H9 (cell line): ENCODE measurements at regions not wholly inside any gene's neighbourhood (a gene's known extent, or its start where the extent isn't known, plus 50 kb on each side); places are given as distances from the start of the nearest gene placed in this dataset.

Experiments used
- DNase-seq: peaks from one replicate; pipeline ENCODE4 v3.0.0-alpha.2; 2017
- H2AFZ ChIP-seq: one replicate; pipeline ENCODE4 v1.6.1; 2013; ENCODE audit warnings: mild to moderate bottlenecking, low read length, control low read depth, moderate library complexity
- H2AK5ac ChIP-seq: 2 replicates; pipeline ENCODE4 v1.6.1; 2013; ENCODE audit warnings: low read length, control low read depth, mixed read lengths; ENCODE audit not compliant: insufficient read length
- H2BK120ac ChIP-seq: one replicate; pipeline ENCODE4 v1.6.1; 2013; ENCODE audit warnings: low read depth, mild to moderate bottlenecking, low read length, control low read depth, inconsistent platforms; ENCODE audit not compliant: poor library complexity, severe bottlenecking
- H2BK12ac ChIP-seq: 2 replicates; pipeline ENCODE4 v1.6.1; 2013; ENCODE audit warnings: low read length, control low read depth, mixed read lengths, low read depth; ENCODE audit not compliant: insufficient read length
- H2BK15ac ChIP-seq: 2 replicates; pipeline ENCODE4 v1.6.1; 2013; ENCODE audit warnings: low read depth, low read length, control low read depth
- H2BK20ac ChIP-seq: one replicate; pipeline ENCODE4 v1.6.1; 2013; ENCODE audit warnings: low read depth, mild to moderate bottlenecking, low read length, control low read depth, inconsistent platforms; ENCODE audit not compliant: poor library complexity, severe bottlenecking
- H2BK5ac ChIP-seq: 2 replicates; pipeline ENCODE4 v1.6.1; 2013; ENCODE audit warnings: low read length, control low read depth, mixed read lengths; ENCODE audit not compliant: insufficient read length
- H3K14ac ChIP-seq: 2 replicates; pipeline ENCODE4 v1.6.1; 2013; ENCODE audit warnings: low read length, control low read depth; ENCODE audit not compliant: insufficient read depth
- H3K18ac ChIP-seq: 2 replicates; pipeline ENCODE4 v1.6.1; 2013; ENCODE audit warnings: low read depth, mild to moderate bottlenecking, mixed read lengths, low read length, control low read depth; ENCODE audit not compliant: insufficient read length
- H3K23ac ChIP-seq: 2 replicates; pipeline ENCODE4 v1.6.1; 2013; ENCODE audit warnings: low read length, control low read depth, mixed read lengths, low read depth; ENCODE audit not compliant: insufficient read length
- H3K23me2 ChIP-seq: 2 replicates; pipeline ENCODE4 v1.6.1; 2013; ENCODE audit warnings: low read depth, mild to moderate bottlenecking, mixed read lengths, low read length, control low read depth; ENCODE audit not compliant: insufficient read length, poor library complexity, severe bottlenecking
- H3K27ac ChIP-seq: 2 replicates; pipeline ENCODE4 v1.5.1; 2013; ENCODE audit warnings: low read length, control low read depth, mixed read lengths, low read depth; ENCODE audit not compliant: insufficient read length
- H3K27me3 ChIP-seq: 2 replicates; pipeline ENCODE4 v1.6.1; 2013; ENCODE audit warnings: low read length, control low read depth, inconsistent platforms; ENCODE audit not compliant: insufficient read depth
- H3K4ac ChIP-seq: 2 replicates; pipeline ENCODE4 v1.6.1; 2013; ENCODE audit warnings: low read depth, mild to moderate bottlenecking, control low read depth, inconsistent platforms, low read length, moderate library complexity
- H3K4me1 ChIP-seq: 2 replicates; pipeline ENCODE4 v1.6.1; 2013; ENCODE audit warnings: low read length, control low read depth, inconsistent platforms; ENCODE audit not compliant: insufficient read depth
- H3K4me2 ChIP-seq: 2 replicates; pipeline ENCODE4 v1.6.1; 2013; ENCODE audit warnings: low read length, control low read depth, mixed read lengths; ENCODE audit not compliant: insufficient read length, insufficient read depth
- H3K56ac ChIP-seq: 2 replicates; pipeline ENCODE4 v1.6.1; 2013; ENCODE audit warnings: low read depth, mild to moderate bottlenecking, mixed read lengths, low read length, control low read depth; ENCODE audit not compliant: insufficient read length
- H3K79me1 ChIP-seq: 2 replicates; pipeline ENCODE4 v1.6.1; 2013; ENCODE audit warnings: low read depth, mild to moderate bottlenecking, moderate library complexity, low read length, control low read depth, inconsistent platforms; ENCODE audit not compliant: insufficient read depth, poor library complexity, severe bottlenecking
- H3K79me2 ChIP-seq: 2 replicates; pipeline ENCODE4 v1.6.1; 2013; ENCODE audit warnings: low read length, control low read depth, inconsistent platforms; ENCODE audit not compliant: insufficient read depth
- H3K9ac ChIP-seq: 2 replicates; pipeline ENCODE4 v1.6.1; 2013; ENCODE audit warnings: low read length, control low read depth, mixed read lengths; ENCODE audit not compliant: insufficient read length; ENCODE audit errors: extremely low read depth
- H3K9me3 ChIP-seq: one replicate; pipeline ENCODE4 v1.6.1; 2013; ENCODE audit warnings: low read depth, low read length, inconsistent platforms; ENCODE audit not compliant: control insufficient read depth
- H3T11ph ChIP-seq: one replicate; pipeline ENCODE4 v1.6.1; 2013; ENCODE audit warnings: mild to moderate bottlenecking, low read length, control low read depth, inconsistent platforms
- H4K20me1 ChIP-seq: one replicate; pipeline ENCODE4 v1.6.1; 2013; ENCODE audit not compliant: control insufficient read depth, insufficient read length, insufficient read depth
- H4K5ac ChIP-seq: 2 replicates; pipeline ENCODE4 v1.6.1; 2013; ENCODE audit warnings: low read depth, mild to moderate bottlenecking, mixed read lengths, low read length, control low read depth; ENCODE audit not compliant: insufficient read length
- H4K8ac ChIP-seq: replicated peaks from 2 replicates; pipeline ENCODE4 v1.6.1; 2013; ENCODE audit warnings: low read length, control low read depth, mixed read lengths, low read depth; ENCODE audit not compliant: insufficient read length
- H4K91ac ChIP-seq: 2 replicates; pipeline ENCODE4 v1.6.1; 2013; ENCODE audit warnings: low read depth, mild to moderate bottlenecking, moderate library complexity, mixed read lengths, low read length, control low read depth; ENCODE audit not compliant: insufficient read length
- H3K27ac Mint-ChIP-seq, 3 experiments: 2 replicates in 2 of 3; 3 replicates in 1 of 3; pipeline ENCODE4 v1.8.0; 2020 to 2021; ENCODE audit warnings: mixed read lengths in 3 of 3, mild to moderate bottlenecking in 1 of 3, moderate library complexity in 1 of 3
- H3K27me3 Mint-ChIP-seq: 2 replicates; pipeline ENCODE4 v1.8.0; 2021; ENCODE audit warnings: low read depth, mild to moderate bottlenecking, moderate library complexity, mixed read lengths
- H3K36me3 Mint-ChIP-seq, 3 experiments: 2 replicates in 2 of 3; 3 replicates in 1 of 3; pipeline ENCODE4 v1.8.0; 2020 to 2021; ENCODE audit warnings: low read depth in 3 of 3, mixed read lengths in 3 of 3; ENCODE audit not compliant: insufficient read depth in 1 of 3
- H3K4me1 Mint-ChIP-seq, 2 experiments: 2 replicates each; pipeline ENCODE4 v1.8.0; 2020; ENCODE audit warnings: mixed read lengths in 2 of 2
- H3K4me3 Mint-ChIP-seq, 2 experiments: 2 replicates in 1 of 2; 3 replicates in 1 of 2; pipeline ENCODE4 v1.8.0; 2020 to 2021; ENCODE audit warnings: mild to moderate bottlenecking in 2 of 2, mixed read lengths in 2 of 2, moderate library complexity in 1 of 2
- H3K9me3 Mint-ChIP-seq, 2 experiments: 2 replicates in 1 of 2; 3 replicates in 1 of 2; pipeline ENCODE4 v1.8.0; 2020; ENCODE audit warnings: mild to moderate bottlenecking in 2 of 2, mixed read lengths in 2 of 2, moderate library complexity in 1 of 2
- WGBS: extraction: QIAGEN DNeasy Blood & Tissue Kit; methylation state at CpG from one replicate; pipeline ENCODE4 v1.1.7; 2013; ENCODE audit warnings: missing lambda C conversion rate, low lambda C conversion rate, mixed read lengths; ENCODE audit not compliant: insufficient read length; ENCODE audit errors: extremely low coverage; 5-methylcytosine and 5-hydroxymethylcytosine counted together
- TF ChIP-seq, protein P1 (sequence below): fragments of 200-600 bp; sonication (generic); conservative IDR thresholded peaks from 3 replicates; pipeline ENCODE4 v1.8.0; 2021; ENCODE audit warnings: antibody characterized with exemption, mild to moderate bottlenecking

DNA sequence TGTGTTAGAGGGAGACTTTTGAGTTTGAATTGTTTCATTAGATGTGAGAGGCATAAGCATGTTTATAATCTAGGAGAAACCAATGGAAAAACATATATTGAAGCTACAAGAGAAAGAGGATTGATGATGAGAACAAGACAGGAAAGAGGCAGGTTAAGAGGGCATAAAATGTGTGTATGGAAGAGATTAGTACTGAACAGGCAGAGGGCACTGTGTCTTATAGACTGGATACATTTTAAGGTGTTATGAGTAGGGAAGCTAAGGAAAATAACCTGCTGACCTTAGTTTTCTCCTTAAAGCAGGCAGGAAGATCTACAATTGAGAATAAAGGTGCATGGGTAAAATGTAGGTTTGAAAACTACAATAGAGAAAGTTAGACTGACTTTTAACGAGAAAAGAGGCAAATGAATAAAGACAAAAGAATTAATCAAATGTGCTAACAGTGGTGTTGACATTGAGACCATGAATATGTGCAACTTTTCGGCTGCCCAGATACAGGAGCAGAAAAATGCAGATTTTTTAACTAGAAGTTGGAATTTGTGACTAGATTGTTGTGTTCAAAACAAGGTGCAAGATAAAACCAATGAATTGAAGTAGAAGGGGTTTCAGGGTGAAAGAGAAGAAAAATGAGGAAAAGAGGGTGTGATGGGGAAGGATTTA lies 846.3 kb downstream of the HACE1 start:
- no CpG with 5 or more reads among the region's 2 CpGs for WGBS
- peaks cover 18% of the 10 kb centered on the region in 2 experiments for H3K4me1 Mint-ChIP-seq
- peak overlapping the region; percentile 34 to 76 (median 61) for H3K27ac Mint-ChIP-seq

More for the DNA sequence above, 846.3 kb downstream of the HACE1 start:
- Mint-ChIP-seq H3K4me3 (no peak overlapping the region), H3K36me3 (no peaks in the 10 kb centered on the region; a peak in 1 of 7 replicates), H3K27me3 (no peaks in the 10 kb centered on the region), H3K9me3 (no peaks in the 10 kb centered on the region)
- DNase-seq, result no peak
- no peaks in the 10 kb centered on the region for H3K23me2 ChIP-seq
- no peaks in the 10 kb centered on the region for H3K4me1 ChIP-seq
- no peak overlapping the region for H2AFZ ChIP-seq
- no peak overlapping the region for H3K4ac ChIP-seq
- no peak overlapping the region for H4K8ac ChIP-seq
- no peak overlapping the region for H3K9ac ChIP-seq
- H3K14ac ChIP-seq, result no peak overlapping the region
- TF ChIP-seq, protein P1, sequence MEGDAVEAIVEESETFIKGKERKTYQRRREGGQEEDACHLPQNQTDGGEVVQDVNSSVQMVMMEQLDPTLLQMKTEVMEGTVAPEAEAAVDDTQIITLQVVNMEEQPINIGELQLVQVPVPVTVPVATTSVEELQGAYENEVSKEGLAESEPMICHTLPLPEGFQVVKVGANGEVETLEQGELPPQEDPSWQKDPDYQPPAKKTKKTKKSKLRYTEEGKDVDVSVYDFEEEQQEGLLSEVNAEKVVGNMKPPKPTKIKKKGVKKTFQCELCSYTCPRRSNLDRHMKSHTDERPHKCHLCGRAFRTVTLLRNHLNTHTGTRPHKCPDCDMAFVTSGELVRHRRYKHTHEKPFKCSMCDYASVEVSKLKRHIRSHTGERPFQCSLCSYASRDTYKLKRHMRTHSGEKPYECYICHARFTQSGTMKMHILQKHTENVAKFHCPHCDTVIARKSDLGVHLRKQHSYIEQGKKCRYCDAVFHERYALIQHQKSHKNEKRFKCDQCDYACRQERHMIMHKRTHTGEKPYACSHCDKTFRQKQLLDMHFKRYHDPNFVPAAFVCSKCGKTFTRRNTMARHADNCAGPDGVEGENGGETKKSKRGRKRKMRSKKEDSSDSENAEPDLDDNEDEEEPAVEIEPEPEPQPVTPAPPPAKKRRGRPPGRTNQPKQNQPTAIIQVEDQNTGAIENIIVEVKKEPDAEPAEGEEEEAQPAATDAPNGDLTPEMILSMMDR, result 0 out of 3 replicates have a peak, but pooled peaks have one; percentile 9
- peak overlapping the region; percentile 19 for H3K4me2 ChIP-seq
- H4K91ac ChIP-seq, result no peak overlapping the region
- H2BK5ac ChIP-seq, result no peak overlapping the region
- no peak overlapping the region for H2BK15ac ChIP-seq
- no peaks in the 10 kb centered on the region for H3K27me3 ChIP-seq
- no peak overlapping the region for H2BK12ac ChIP-seq
- H2BK20ac ChIP-seq, result no peak overlapping the region
- H3K79me1 ChIP-seq, result no peaks in the 10 kb centered on the region
- no peak overlapping the region for H2AK5ac ChIP-seq
- no peaks in the 10 kb centered on the region for H4K20me1 ChIP-seq
- H3K23ac ChIP-seq, result no peak overlapping the region
- no peak overlapping the region for H3T11ph ChIP-seq
- no peak overlapping the region for H3K18ac ChIP-seq
- no peak overlapping the region for H3K27ac ChIP-seq
- no peak overlapping the region for H4K5ac ChIP-seq
- no peaks in the 10 kb centered on the region for H3K79me2 ChIP-seq
- H2BK120ac ChIP-seq, result no peak overlapping the region
- H3K56ac ChIP-seq, result no peak overlapping the region
- no peaks in the 10 kb centered on the region for H3K9me3 ChIP-seq
